ENCODE measurements at regions not wholly inside any gene's neighbourhood (a gene's known extent, or its start where the extent isn't known, plus 50 kb on each side); places are given as distances from the start of the nearest gene placed in this dataset.

GRCh38 chr18:46265196-46266156, 161.3 kb downstream of the HAUS1 start:
- no peak for DNase-seq (ENCODE audit: low read depth in 4 of 4, low spot score in 1 of 4)

- no peak for DNase-seq (ENCODE audit: low read depth in 4 of 4, low spot score in 1 of 4)
These were observed 162.3 kb downstream of the HAUS1 start for GRCh38 chr18:46266473-46266872.

- no peak for DNase-seq (ENCODE audit: low read depth in 4 of 4, low spot score in 1 of 4)
These were observed 164.5 kb downstream of the HAUS1 start for GRCh38 chr18:46268671-46269070.

- DNase-seq (ENCODE audit: low read depth in 4 of 4, low spot score in 1 of 4): no peak
These were observed 165.1 kb downstream of the HAUS1 start for GRCh38 chr18:46269275-46269674.

- DNase-seq (ENCODE audit: low read depth in 4 of 4, low spot score in 1 of 4): no peak
These were observed 167.3 kb downstream of the HAUS1 start for GRCh38 chr18:46271488-46271887.

- no peak for DNase-seq (ENCODE audit: low read depth in 4 of 4, low spot score in 1 of 4)
These were observed 169.7 kb downstream of the HAUS1 start for GRCh38 chr18:46273861-46274260.

- no peak for DNase-seq (ENCODE audit: low read depth in 4 of 4, low spot score in 1 of 4)
These were observed 170.1 kb downstream of the HAUS1 start for GRCh38 chr18:46274266-46274665.

GRCh38 chr18:46275370-46275769, 171.2 kb downstream of the HAUS1 start:
- no peak for DNase-seq (ENCODE audit: low read depth in 4 of 4, low spot score in 1 of 4)

GRCh38 chr18:46276748-46277147, 172.6 kb downstream of the HAUS1 start:
- no peak for DNase-seq (ENCODE audit: low read depth in 4 of 4, low spot score in 1 of 4)

- no peak for DNase-seq (ENCODE audit: low read depth in 4 of 4, low spot score in 1 of 4)
These were observed 174.6 kb downstream of the HAUS1 start for GRCh38 chr18:46278481-46279465.

- DNase-seq (ENCODE audit: low read depth in 4 of 4, low spot score in 1 of 4): no peak
These were observed 175.5 kb downstream of the HAUS1 start for GRCh38 chr18:46279673-46280072.

- DNase-seq (ENCODE audit: low read depth in 4 of 4, low spot score in 1 of 4): peak in 3 of 4 experiments; percentile 27 to 45 (median 35)
These were observed 177.3 kb downstream of the HAUS1 start for GRCh38 chr18:46281185-46282176.

GRCh38 chr18:46282177-46282570, 178.0 kb downstream of the HAUS1 start:
- no peak for DNase-seq (ENCODE audit: low read depth in 4 of 4, low spot score in 1 of 4)

GRCh38 chr18:46282646-46283045, 178.5 kb downstream of the HAUS1 start:
- no peak for DNase-seq (ENCODE audit: low read depth in 4 of 4, low spot score in 1 of 4)

GRCh38 chr18:46283268-46283667, 179.1 kb downstream of the HAUS1 start:
- no peak for DNase-seq (ENCODE audit: low read depth in 4 of 4, low spot score in 1 of 4)

GRCh38 chr18:46283895-46284295, 179.7 kb downstream of the HAUS1 start:
- no peak for DNase-seq (ENCODE audit: low read depth in 4 of 4, low spot score in 1 of 4)

GRCh38 chr18:46289463-46289862, 185.3 kb downstream of the HAUS1 start:
- DNase-seq (ENCODE audit: low read depth in 4 of 4, low spot score in 1 of 4): no peak

GRCh38 chr18:46289931-46290330, 185.7 kb downstream of the HAUS1 start:
- DNase-seq (ENCODE audit: low read depth in 4 of 4, low spot score in 1 of 4): no peak

GRCh38 chr18:46290440-46291020, 186.3 kb downstream of the HAUS1 start:
- no peak for DNase-seq (ENCODE audit: low read depth in 4 of 4, low spot score in 1 of 4)

GRCh38 chr18:46291149-46291548, 187.0 kb downstream of the HAUS1 start:
- no peak for DNase-seq (ENCODE audit: low read depth in 4 of 4, low spot score in 1 of 4)
